Astrocyte of the spinal cord (primary cell): ENCODE measurements at regions not wholly inside any gene's neighbourhood (a gene's known extent, or its start where the extent isn't known, plus 50 kb on each side); places are given as distances from the start of the nearest gene placed in this dataset.

Experiments used
- DNase-seq: peaks from one replicate; pipeline ENCODE4 v3.0.0; 2011; ENCODE audit warnings: low read depth, low spot score
- H3K4me3 ChIP-seq: 2 replicates; pipeline ENCODE4 v1.5.1; 2011; ENCODE audit warnings: low read depth, mild to moderate bottlenecking, low read length, moderate library complexity
- in situ Hi-C: cut with HindIII; loops from 2 replicates; pipeline ENCODE4 v1.10.0; 2017; ENCODE audit warnings: low sequenced_read_pairs
- TF ChIP-seq, protein P1 (sequence below): IDR thresholded peaks from 2 replicates; pipeline ENCODE4 v1.5.1; 2012; ENCODE audit warnings: low read depth, mild to moderate bottlenecking, low read length, inconsistent platforms

DNA sequence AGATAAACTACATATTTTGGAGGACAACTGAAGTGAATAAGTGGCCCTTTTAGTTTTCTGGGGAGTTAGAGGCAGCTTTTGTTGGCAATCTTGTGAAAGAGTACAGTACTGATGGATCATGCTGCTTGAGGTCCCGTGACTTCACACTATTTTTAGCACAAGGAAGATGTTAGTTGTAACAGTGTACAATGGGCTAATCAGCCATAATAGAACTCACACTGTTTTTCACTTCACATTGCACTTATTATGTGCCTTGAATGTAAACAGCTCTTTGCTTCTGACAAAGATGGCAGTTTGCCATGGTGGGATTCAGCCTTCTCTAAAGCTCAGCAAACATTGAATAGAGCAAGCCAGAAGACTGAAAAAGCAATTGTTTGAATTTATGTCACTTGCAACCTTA, 176.7 kb upstream of the ZNF608 start:
- TF ChIP-seq, protein P1, sequence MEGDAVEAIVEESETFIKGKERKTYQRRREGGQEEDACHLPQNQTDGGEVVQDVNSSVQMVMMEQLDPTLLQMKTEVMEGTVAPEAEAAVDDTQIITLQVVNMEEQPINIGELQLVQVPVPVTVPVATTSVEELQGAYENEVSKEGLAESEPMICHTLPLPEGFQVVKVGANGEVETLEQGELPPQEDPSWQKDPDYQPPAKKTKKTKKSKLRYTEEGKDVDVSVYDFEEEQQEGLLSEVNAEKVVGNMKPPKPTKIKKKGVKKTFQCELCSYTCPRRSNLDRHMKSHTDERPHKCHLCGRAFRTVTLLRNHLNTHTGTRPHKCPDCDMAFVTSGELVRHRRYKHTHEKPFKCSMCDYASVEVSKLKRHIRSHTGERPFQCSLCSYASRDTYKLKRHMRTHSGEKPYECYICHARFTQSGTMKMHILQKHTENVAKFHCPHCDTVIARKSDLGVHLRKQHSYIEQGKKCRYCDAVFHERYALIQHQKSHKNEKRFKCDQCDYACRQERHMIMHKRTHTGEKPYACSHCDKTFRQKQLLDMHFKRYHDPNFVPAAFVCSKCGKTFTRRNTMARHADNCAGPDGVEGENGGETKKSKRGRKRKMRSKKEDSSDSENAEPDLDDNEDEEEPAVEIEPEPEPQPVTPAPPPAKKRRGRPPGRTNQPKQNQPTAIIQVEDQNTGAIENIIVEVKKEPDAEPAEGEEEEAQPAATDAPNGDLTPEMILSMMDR, result no peak
- peak; percentile 23 for DNase-seq
- in situ Hi-C loops, result no loop called here
- H3K4me3 ChIP-seq, result no peak overlapping the region

DNA sequence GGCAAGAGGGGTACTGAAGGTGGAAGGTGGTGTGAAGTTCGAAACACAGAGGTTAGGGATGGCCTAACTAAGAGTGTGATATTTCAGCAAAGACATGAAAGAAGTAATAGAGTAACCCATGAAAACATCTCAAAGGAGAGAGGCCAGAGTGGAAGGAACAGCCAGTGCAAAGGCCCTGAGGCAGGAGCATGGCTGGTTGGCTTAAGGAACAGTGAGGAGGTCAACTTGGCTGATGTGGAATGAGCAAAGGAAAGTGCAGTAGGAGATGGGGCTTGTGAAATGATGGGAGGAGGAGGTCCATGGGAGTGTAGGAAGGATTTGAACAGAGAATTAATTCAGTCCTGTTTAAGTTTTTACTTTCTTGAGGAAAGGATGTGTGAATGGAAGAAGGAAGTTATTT, 178.3 kb upstream of the ZNF608 start:
- H3K4me3 ChIP-seq, result no peak overlapping the region
- TF ChIP-seq, protein P1, result no peak
- in situ Hi-C loops, result no loop called here
- no peak for DNase-seq

DNA sequence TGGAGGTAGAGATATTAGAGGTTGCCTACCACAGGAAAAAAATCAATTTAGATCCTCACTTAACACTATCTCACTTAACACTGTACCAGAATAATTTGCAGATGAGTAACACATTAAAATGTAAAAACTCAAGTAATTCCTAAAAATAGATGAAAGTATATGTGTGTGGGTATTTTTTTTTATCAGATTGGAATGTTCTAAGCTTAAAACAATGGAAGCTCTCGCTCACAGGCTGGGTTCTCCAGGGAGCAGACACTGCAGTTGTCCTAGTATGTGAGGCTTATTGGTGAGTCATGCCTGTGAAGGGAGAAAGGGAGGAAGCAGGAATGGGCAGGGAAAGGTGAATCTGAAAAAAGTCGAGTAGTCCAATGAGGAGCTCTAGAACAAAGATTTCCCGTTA, 181.3 kb upstream of the ZNF608 start:
- no peak overlapping the region for H3K4me3 ChIP-seq
- peak; percentile 69 for DNase-seq
- TF ChIP-seq, protein P1, result no peak
- in situ Hi-C loops, result no loop called here

DNA sequence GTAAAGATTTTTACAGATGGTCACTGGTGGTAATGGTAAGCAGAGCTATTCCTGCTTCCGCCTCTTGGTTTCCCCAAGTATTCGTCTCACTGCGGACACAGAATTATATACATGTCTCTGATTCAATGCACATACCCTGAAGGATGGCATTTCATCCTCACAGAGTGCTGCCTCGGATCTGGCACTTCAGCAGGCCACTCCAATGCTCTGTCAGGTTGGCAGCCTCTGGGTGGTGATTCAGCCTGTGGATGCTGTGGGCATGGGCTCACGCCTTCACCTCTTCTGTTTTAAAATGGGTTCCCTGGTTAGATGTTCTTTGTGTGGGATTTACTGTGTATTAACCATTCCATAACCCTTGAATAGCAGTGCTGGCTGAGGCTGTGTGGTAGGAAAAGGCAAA, 182.6 kb upstream of the ZNF608 start:
- DNase-seq, result no peak
- in situ Hi-C loops, result no loop called here
- H3K4me3 ChIP-seq, result no peak overlapping the region
- TF ChIP-seq, protein P1, result no peak

DNA sequence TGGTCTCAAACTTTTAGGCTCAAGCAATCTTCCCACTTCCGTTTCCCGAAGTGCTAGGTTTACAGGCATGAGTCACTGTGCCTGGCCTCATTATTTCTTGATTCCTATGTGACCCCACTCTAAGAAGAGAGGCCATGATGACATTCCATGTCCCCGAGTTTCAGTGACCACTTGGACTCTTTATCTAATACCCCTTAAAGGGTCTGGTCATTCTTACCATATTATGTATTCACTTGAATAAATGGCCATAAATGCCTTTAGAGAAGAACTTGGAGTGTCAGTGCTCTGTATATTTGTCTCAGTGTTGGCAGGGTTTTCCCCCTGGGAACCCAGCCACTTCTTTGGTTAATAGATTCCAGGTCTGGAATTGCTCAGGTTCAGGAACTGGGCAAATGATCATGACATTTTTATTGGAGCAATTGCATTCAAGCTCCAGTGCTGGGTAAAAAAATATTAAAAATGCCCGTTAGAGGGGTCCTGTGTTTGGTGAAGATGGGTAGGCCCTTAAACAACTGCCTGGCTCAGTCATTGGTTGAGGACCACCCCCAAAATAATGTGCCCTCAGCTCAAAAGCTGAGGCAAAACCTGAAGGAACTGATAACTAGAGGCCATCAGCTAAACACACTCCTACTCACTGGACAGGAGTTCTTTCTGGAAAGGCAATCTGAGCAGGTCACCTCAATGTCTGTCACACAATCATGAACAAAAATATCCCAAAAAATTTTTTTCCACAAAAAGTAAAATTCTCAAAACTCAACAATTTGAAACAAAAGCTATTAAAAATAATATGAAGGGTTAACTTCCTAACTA, 186.6 kb upstream of the ZNF608 start:
- TF ChIP-seq, protein P1, result no peak
- in situ Hi-C loops, result no loop called here
- DNase-seq, result peak; percentile 85
- H3K4me3 ChIP-seq, result no peak overlapping the region

DNA sequence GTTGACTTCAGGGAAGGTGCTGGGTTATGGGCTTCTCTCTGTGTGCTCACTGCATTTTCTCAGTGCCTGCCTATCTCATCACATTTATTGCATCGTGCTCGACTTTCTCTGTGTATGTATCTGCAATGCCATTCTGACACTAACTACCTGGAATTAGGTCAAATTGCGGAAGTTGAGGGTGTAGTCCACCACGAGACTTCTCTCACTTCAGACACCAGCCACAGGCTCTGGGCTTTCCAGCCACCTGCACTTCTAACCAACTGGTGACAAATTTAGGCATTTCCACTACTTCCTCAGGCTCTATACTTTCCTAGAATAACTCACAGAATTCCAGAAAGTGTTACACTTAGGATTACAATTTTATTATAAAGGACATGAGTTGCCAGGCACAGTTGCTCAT, 188.6 kb upstream of the ZNF608 start:
- TF ChIP-seq, protein P1, result no peak
- in situ Hi-C loops, result no loop called here
- DNase-seq, result no peak
- no peak overlapping the region for H3K4me3 ChIP-seq
